Activated CD4-positive, alpha-beta T cell treated with anti-CD3 and anti-CD28 coated beads, Interleukin-2, Interleukin-4, amounts not matched to agents 100 ng/mL and 50 ng/mL, durations not matched to agents 16 hours and 8 hours (primary cell): ENCODE measurements at regions not wholly inside any gene's neighbourhood (a gene's known extent, or its start where the extent isn't known, plus 50 kb on each side); places are given as distances from the start of the nearest gene placed in this dataset.
"Not testable (repeated sequence)": the region's sequence is repeated elsewhere in the genome, so short reads cannot be mapped to it uniquely, and the experiment has no call there.

Source experiments
- DNase-seq: peaks from one replicate; pipeline ENCODE4 v3.0.0-alpha.2; 2020; ENCODE audit warnings: low spot score

GRCh38 chr5:163885117-163885516, 379.7 kb downstream of the MAT2B start:
- no peak for DNase-seq

- no peak for DNase-seq
These were observed 382.4 kb downstream of the MAT2B start for GRCh38 chr5:163887854-163888253.

- no peak for DNase-seq
These were observed 382.9 kb downstream of the MAT2B start for GRCh38 chr5:163888366-163888765.

GRCh38 chr5:163889369-163889768, 383.9 kb downstream of the MAT2B start:
- no peak for DNase-seq

GRCh38 chr5:163890261-163890660, 384.8 kb downstream of the MAT2B start:
- DNase-seq: no peak

- DNase-seq: no peak
These were observed 387.9 kb downstream of the MAT2B start for GRCh38 chr5:163893281-163893680.

- DNase-seq: no peak
These were observed 389.2 kb downstream of the MAT2B start for GRCh38 chr5:163894645-163895044.

- DNase-seq: no peak
These were observed 393.5 kb downstream of the MAT2B start for GRCh38 chr5:163898873-163899272.

- not testable (repeated sequence) for DNase-seq
These were observed 402.4 kb downstream of the MAT2B start for GRCh38 chr5:163907783-163908182.

GRCh38 chr5:163908253-163908652, 402.8 kb downstream of the MAT2B start:
- no peak for DNase-seq

- no peak for DNase-seq
These were observed 404.8 kb downstream of the MAT2B start for GRCh38 chr5:163910226-163910625.

GRCh38 chr5:163912046-163912445, 406.6 kb downstream of the MAT2B start:
- no peak for DNase-seq

- no peak for DNase-seq
These were observed 408.1 kb downstream of the MAT2B start for GRCh38 chr5:163913548-163913947.

- DNase-seq: no peak
These were observed 409.5 kb downstream of the MAT2B start for GRCh38 chr5:163914910-163915309.

- DNase-seq: no peak
These were observed 410.1 kb downstream of the MAT2B start for GRCh38 chr5:163915481-163915961.

- DNase-seq: peak; percentile 2
These were observed 411.0 kb downstream of the MAT2B start for GRCh38 chr5:163916376-163916775.

GRCh38 chr5:163916861-163917260, 411.4 kb downstream of the MAT2B start:
- DNase-seq: no peak

- DNase-seq: no peak
These were observed 412.3 kb downstream of the MAT2B start for GRCh38 chr5:163917747-163918146.

GRCh38 chr5:163934990-163935389, 429.6 kb downstream of the MAT2B start:
- not testable (repeated sequence) for DNase-seq

GRCh38 chr5:163938595-163938994, 433.2 kb downstream of the MAT2B start:
- DNase-seq: no peak

GRCh38 chr5:163941079-163941478, 435.7 kb downstream of the MAT2B start:
- DNase-seq: no peak

GRCh38 chr5:163943546-163943945, 438.1 kb downstream of the MAT2B start:
- no peak for DNase-seq

- DNase-seq: no peak
These were observed 439.3 kb downstream of the MAT2B start for GRCh38 chr5:163944738-163945137.

- DNase-seq: no peak
These were observed 442.6 kb downstream of the MAT2B start for GRCh38 chr5:163947848-163948666.
